Endodermal cell (in vitro differentiated cells): ENCODE measurements at regions not wholly inside any gene's neighbourhood (a gene's known extent, or its start where the extent isn't known, plus 50 kb on each side); places are given as distances from the start of the nearest gene placed in this dataset.

Experiments used
- DNase-seq: peaks from one replicate; pipeline ENCODE4 v3.0.0-alpha.2; 2017
- H3K27ac ChIP-seq: 2 replicates; pipeline ENCODE4 v1.5.1; 2013; ENCODE audit warnings: mild to moderate bottlenecking, low read depth, low read length, moderate library complexity
- H3K27me3 ChIP-seq: 2 replicates; pipeline ENCODE4 v1.6.1; 2013; ENCODE audit warnings: mild to moderate bottlenecking, low read length, moderate library complexity; ENCODE audit not compliant: insufficient read depth, control insufficient read depth, poor library complexity, severe bottlenecking
- H3K36me3 ChIP-seq: 2 replicates; pipeline ENCODE4 v1.7.0; 2013; ENCODE audit warnings: mild to moderate bottlenecking, low read length, moderate library complexity; ENCODE audit not compliant: control insufficient read depth, insufficient read depth
- H3K4me1 ChIP-seq: one replicate; pipeline ENCODE4 v1.7.0; 2013; ENCODE audit warnings: low read length; ENCODE audit not compliant: control insufficient read depth, insufficient read depth
- H3K4me3 ChIP-seq: 2 replicates; pipeline ENCODE4 v1.5.1; 2013; ENCODE audit warnings: mild to moderate bottlenecking, low read length, moderate library complexity
- H3K9ac ChIP-seq: 2 replicates; pipeline ENCODE4 v1.6.1; 2013; ENCODE audit warnings: mild to moderate bottlenecking, low read length, moderate library complexity; ENCODE audit not compliant: poor library complexity, severe bottlenecking; ENCODE audit errors: extremely low read depth
- H3K9me3 ChIP-seq: 2 replicates; pipeline ENCODE4 v1.6.1; 2013; ENCODE audit warnings: mild to moderate bottlenecking, low read length, moderate library complexity; ENCODE audit not compliant: control insufficient read depth
- H3K27ac Mint-ChIP-seq: 2 replicates; pipeline ENCODE4 v1.8.0; 2020; ENCODE audit warnings: mixed read lengths
- H3K27me3 Mint-ChIP-seq: 2 replicates; pipeline ENCODE4 v1.8.0; 2021; ENCODE audit warnings: mild to moderate bottlenecking, mixed read lengths; ENCODE audit not compliant: insufficient read depth
- H3K36me3 Mint-ChIP-seq: 2 replicates; pipeline ENCODE4 v1.8.0; 2020; ENCODE audit warnings: low read depth, mixed read lengths
- H3K4me1 Mint-ChIP-seq: 2 replicates; pipeline ENCODE4 v1.8.0; 2020; ENCODE audit warnings: mixed read lengths
- H3K4me3 Mint-ChIP-seq: 2 replicates; pipeline ENCODE4 v1.8.0; 2020; ENCODE audit warnings: mild to moderate bottlenecking, moderate library complexity, mixed read lengths
- H3K9me3 Mint-ChIP-seq: 2 replicates; pipeline ENCODE4 v1.8.0; 2020; ENCODE audit warnings: mild to moderate bottlenecking, mixed read lengths
- WGBS, 2 experiments: methylation state at CpG; one replicate each; pipeline versions ENCODE4 v1.1.5 to v1.1.7; 2013; ENCODE audit warnings: missing lambda C conversion rate in 2 of 2, mixed read lengths in 1 of 2; ENCODE audit not compliant: insufficient coverage in 1 of 2, insufficient read length in 1 of 2; 5-methylcytosine and 5-hydroxymethylcytosine counted together
- TF ChIP-seq, protein P1 (sequence below): fragments of 200-600 bp; sonication (generic); conservative IDR thresholded peaks from 2 replicates; pipeline ENCODE4 v1.5.0; 2021; ENCODE audit warnings: antibody characterized with exemption, mild to moderate bottlenecking

DNA sequence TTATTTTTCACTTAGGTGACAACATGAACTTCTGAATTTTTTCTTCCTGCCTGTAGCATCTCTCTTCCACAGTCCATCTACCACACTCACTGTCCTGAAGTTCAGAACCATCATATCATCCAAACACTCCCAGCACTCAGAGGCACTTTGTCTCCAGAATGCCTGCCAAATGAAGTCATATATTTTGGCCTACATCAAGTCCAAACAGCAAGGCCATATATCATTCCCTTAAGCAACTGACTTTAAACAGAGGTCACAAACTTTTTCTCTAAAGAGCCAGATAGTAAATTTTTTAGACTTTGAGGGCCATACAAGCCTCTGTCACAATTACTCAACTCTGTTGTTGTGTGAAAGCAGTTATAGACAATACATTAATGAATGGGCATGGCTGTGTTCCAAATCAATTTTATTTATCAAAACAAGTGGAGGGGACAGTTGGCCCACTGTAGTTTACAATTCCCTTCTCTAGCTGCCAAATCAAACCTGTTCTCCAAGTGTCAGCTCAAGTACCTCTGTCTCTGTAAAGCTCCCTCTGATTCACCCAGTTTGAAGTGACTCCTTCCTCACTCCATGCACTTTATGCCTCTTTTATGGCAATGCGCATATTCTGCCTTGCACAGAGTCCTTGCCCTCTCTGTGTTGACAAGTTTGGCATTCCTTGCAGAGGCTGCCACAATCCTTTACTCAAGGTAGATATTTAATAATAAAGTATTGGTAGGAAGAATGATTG, 305.7 kb downstream of the FZD1 start:
- no peak for DNase-seq
- no peaks in the 10 kb centered on the region for H3K9me3 Mint-ChIP-seq
- H3K9me3 ChIP-seq = no peaks in the 10 kb centered on the region
- H3K4me3 Mint-ChIP-seq = no peak overlapping the region
- TF ChIP-seq, protein P1, sequence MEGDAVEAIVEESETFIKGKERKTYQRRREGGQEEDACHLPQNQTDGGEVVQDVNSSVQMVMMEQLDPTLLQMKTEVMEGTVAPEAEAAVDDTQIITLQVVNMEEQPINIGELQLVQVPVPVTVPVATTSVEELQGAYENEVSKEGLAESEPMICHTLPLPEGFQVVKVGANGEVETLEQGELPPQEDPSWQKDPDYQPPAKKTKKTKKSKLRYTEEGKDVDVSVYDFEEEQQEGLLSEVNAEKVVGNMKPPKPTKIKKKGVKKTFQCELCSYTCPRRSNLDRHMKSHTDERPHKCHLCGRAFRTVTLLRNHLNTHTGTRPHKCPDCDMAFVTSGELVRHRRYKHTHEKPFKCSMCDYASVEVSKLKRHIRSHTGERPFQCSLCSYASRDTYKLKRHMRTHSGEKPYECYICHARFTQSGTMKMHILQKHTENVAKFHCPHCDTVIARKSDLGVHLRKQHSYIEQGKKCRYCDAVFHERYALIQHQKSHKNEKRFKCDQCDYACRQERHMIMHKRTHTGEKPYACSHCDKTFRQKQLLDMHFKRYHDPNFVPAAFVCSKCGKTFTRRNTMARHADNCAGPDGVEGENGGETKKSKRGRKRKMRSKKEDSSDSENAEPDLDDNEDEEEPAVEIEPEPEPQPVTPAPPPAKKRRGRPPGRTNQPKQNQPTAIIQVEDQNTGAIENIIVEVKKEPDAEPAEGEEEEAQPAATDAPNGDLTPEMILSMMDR = no peak
- H3K27me3 Mint-ChIP-seq = no peaks in the 10 kb centered on the region
- 97% methylated on average over 1 of the region's 1 CpG; no CpG with 5 or more reads in 1 of the 2 experiments for WGBS, 2 experiments
- H3K27ac ChIP-seq = no peak overlapping the region
- no peaks in the 10 kb centered on the region for H3K36me3 Mint-ChIP-seq
- H3K4me3 ChIP-seq = no peak overlapping the region
- no peak overlapping the region for H3K27ac Mint-ChIP-seq
- H3K4me1 Mint-ChIP-seq = peaks cover 17% of the 10 kb centered on the region
- H3K4me1 ChIP-seq = peaks cover 5% of the 10 kb centered on the region
- no peak overlapping the region for H3K9ac ChIP-seq
- H3K27me3 ChIP-seq = no peaks in the 10 kb centered on the region
- H3K36me3 ChIP-seq = no peaks in the 10 kb centered on the region

DNA sequence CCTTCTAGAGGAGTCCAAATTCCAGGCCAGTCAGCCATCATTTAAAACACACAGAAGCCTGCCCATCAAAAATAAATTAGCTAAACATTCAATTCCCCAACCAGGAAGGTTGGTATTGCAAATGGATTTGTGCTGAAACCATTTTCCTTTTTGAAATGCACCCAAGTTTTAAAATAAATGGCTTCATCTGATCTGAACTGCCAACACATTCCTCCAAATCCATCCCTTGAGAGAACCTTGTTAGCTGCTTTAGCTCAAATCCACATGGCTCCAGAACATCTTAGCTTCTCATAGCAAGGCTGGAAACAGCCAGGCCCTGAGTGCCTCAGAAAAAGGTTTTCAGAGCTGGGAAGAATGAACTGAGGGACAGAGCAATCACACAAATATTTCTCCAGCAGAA, 306.3 kb downstream of the FZD1 start:
- Histone ChIP-seq H3K4me1 (peaks cover under 1% of the 10 kb centered on the region), H3K4me3 (no peak overlapping the region), H3K27ac (no peak overlapping the region), H3K9me3 (no peaks in the 10 kb centered on the region), H3K27me3 (no peaks in the 10 kb centered on the region), H3K9ac (no peak overlapping the region), H3K36me3 (no peaks in the 10 kb centered on the region)
- TF ChIP-seq, protein P1 = no peak
- no peaks in the 10 kb centered on the region for H3K36me3 Mint-ChIP-seq
- DNase-seq = no peak
- H3K9me3 Mint-ChIP-seq = no peaks in the 10 kb centered on the region
- peaks cover 18% of the 10 kb centered on the region for H3K4me1 Mint-ChIP-seq
- no peaks in the 10 kb centered on the region for H3K27me3 Mint-ChIP-seq
- H3K4me3 Mint-ChIP-seq = no peak overlapping the region
- no peak overlapping the region for H3K27ac Mint-ChIP-seq

DNA sequence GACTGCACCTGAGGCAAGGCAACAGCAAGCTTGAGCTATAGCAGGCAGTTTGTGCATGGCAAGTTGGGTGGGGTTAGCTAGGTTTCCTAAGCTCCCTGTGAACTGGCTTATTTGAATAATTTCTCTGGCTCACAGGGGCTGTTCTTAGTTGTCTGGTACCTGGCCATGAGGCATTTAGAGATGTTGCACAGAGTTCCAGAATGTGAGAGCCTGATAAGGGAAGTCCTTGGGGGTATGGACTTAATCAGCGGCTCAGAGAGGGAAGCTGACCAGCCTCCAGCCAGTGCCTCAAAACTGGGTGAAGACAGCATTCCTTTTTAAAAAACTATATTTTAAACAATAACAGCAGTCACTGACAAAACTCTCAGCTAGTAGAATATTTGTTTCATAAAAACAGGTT, 307.4 kb downstream of the FZD1 start:
- H3K36me3 Mint-ChIP-seq = no peaks in the 10 kb centered on the region
- DNase-seq = no peak
- no peak overlapping the region for H3K27ac ChIP-seq
- no peak overlapping the region for H3K27ac Mint-ChIP-seq
- no peak overlapping the region for H3K4me3 ChIP-seq
- H3K9ac ChIP-seq = no peak overlapping the region
- no peaks in the 10 kb centered on the region for H3K36me3 ChIP-seq
- WGBS, 2 experiments = 100% methylated on average over 1 of the region's 1 CpG; no CpG with 5 or more reads in 1 of the 2 experiments
- peaks cover under 1% of the 10 kb centered on the region for H3K9me3 ChIP-seq
- peaks cover 10% of the 10 kb centered on the region for H3K4me1 Mint-ChIP-seq
- H3K27me3 Mint-ChIP-seq = no peaks in the 10 kb centered on the region
- H3K9me3 Mint-ChIP-seq = peaks cover 4% of the 10 kb centered on the region
- no peaks in the 10 kb centered on the region for H3K27me3 ChIP-seq
- H3K4me1 ChIP-seq = no peaks in the 10 kb centered on the region
- TF ChIP-seq, protein P1 = no peak
- no peak overlapping the region for H3K4me3 Mint-ChIP-seq
